HG02610 (cell line): ENCODE measurements at regions not wholly inside any gene's neighbourhood (a gene's known extent, or its start where the extent isn't known, plus 50 kb on each side); places are given as distances from the start of the nearest gene placed in this dataset.
A peak's percentile ranks its signal among the peaks of the same experiment; 100 is the strongest.
"Not testable (repeated sequence)": the region's sequence is repeated elsewhere in the genome, so short reads cannot be mapped to it uniquely, and the experiment has no call there.

Experiments used
- ATAC-seq: cut with Tn5 transposase; IDR thresholded peaks from one replicate; pipeline ENCODE4 v1.9.1; 2021; ENCODE audit warnings: mild to moderate bottlenecking, moderate library complexity; ENCODE audit not compliant: unreplicated experiment

- no peak for ATAC-seq
These were observed 463.0 kb upstream of the KLHL1 start for GRCh38 chr13:70571221-70571620.

- ATAC-seq, result peak; percentile 71
These were observed 460.3 kb upstream of the KLHL1 start for GRCh38 chr13:70568571-70568970.

GRCh38 chr13:70544706-70545105, 436.5 kb upstream of the KLHL1 start:
- no peak for ATAC-seq

GRCh38 chr13:70541451-70541850, 433.2 kb upstream of the KLHL1 start:
- ATAC-seq, result no peak

GRCh38 chr13:70534466-70534865, 426.2 kb upstream of the KLHL1 start:
- ATAC-seq, result no peak

GRCh38 chr13:70529652-70530051, 421.4 kb upstream of the KLHL1 start:
- no peak for ATAC-seq

- no peak for ATAC-seq
These were observed 419.3 kb upstream of the KLHL1 start for GRCh38 chr13:70527599-70527998.

- no peak for ATAC-seq
These were observed 415.4 kb upstream of the KLHL1 start for GRCh38 chr13:70523622-70524021.

GRCh38 chr13:70520275-70521036, 412.2 kb upstream of the KLHL1 start:
- ATAC-seq, result no peak

- ATAC-seq, result no peak
These were observed 409.8 kb upstream of the KLHL1 start for GRCh38 chr13:70518081-70518480.

GRCh38 chr13:70516226-70516625, 408.0 kb upstream of the KLHL1 start:
- no peak for ATAC-seq

GRCh38 chr13:70511861-70512417, 403.7 kb upstream of the KLHL1 start:
- ATAC-seq, result not testable (repeated sequence)

GRCh38 chr13:70505809-70506208, 397.6 kb upstream of the KLHL1 start:
- no peak for ATAC-seq

GRCh38 chr13:70502944-70503343, 394.7 kb upstream of the KLHL1 start:
- ATAC-seq, result no peak

GRCh38 chr13:70490320-70490935, 382.2 kb upstream of the KLHL1 start:
- no peak for ATAC-seq

- no peak for ATAC-seq
These were observed 376.7 kb upstream of the KLHL1 start for GRCh38 chr13:70484931-70485330.

GRCh38 chr13:70483599-70484276, 375.5 kb upstream of the KLHL1 start:
- no peak for ATAC-seq

- no peak for ATAC-seq
These were observed 365.7 kb upstream of the KLHL1 start for GRCh38 chr13:70473907-70474306.

- no peak for ATAC-seq
These were observed 360.8 kb upstream of the KLHL1 start for GRCh38 chr13:70469077-70469476.

GRCh38 chr13:70457474-70457873, 349.2 kb upstream of the KLHL1 start:
- no peak for ATAC-seq

- ATAC-seq, result no peak
These were observed 340.6 kb upstream of the KLHL1 start for GRCh38 chr13:70448820-70449219.
